Glutamatergic neuron (in vitro differentiated cells): ENCODE measurements at regions not wholly inside any gene's neighbourhood (a gene's known extent, or its start where the extent isn't known, plus 50 kb on each side); places are given as distances from the start of the nearest gene placed in this dataset.

ENCODE experiments used
- DNase-seq: peaks from one replicate; pipeline ENCODE4 v3.0.0; 2022
- H3K27ac Mint-ChIP-seq: one replicate; pipeline ENCODE4 v1.8.0; 2020; ENCODE audit warnings: mild to moderate bottlenecking, mixed read lengths, inconsistent platforms; ENCODE audit not compliant: unreplicated experiment
- H3K27me3 Mint-ChIP-seq: one replicate; pipeline ENCODE4 v1.8.0; 2020; ENCODE audit warnings: mild to moderate bottlenecking, moderate library complexity, mixed read lengths, inconsistent platforms; ENCODE audit not compliant: unreplicated experiment
- H3K36me3 Mint-ChIP-seq: one replicate; pipeline ENCODE4 v1.8.0; 2020; ENCODE audit warnings: mild to moderate bottlenecking, mixed read lengths, inconsistent platforms; ENCODE audit not compliant: unreplicated experiment
- H3K4me1 Mint-ChIP-seq: one replicate; pipeline ENCODE4 v1.8.0; 2020; ENCODE audit warnings: mild to moderate bottlenecking, low read depth, mixed read lengths, inconsistent platforms; ENCODE audit not compliant: unreplicated experiment
- H3K4me3 Mint-ChIP-seq: one replicate; pipeline ENCODE4 v1.8.0; 2020; ENCODE audit warnings: mild to moderate bottlenecking, mixed read lengths, inconsistent platforms; ENCODE audit not compliant: unreplicated experiment
- H3K9me3 Mint-ChIP-seq: one replicate; pipeline ENCODE4 v1.8.0; 2020; ENCODE audit warnings: mild to moderate bottlenecking, moderate library complexity, mixed read lengths, inconsistent platforms; ENCODE audit not compliant: unreplicated experiment
- CTCF ChIP-seq: fragments of 200-600 bp; sonication (generic); IDR thresholded peaks from one replicate; pipeline ENCODE4 v1.5.0; 2021; ENCODE audit not compliant: partially characterized antibody, unreplicated experiment

DNA sequence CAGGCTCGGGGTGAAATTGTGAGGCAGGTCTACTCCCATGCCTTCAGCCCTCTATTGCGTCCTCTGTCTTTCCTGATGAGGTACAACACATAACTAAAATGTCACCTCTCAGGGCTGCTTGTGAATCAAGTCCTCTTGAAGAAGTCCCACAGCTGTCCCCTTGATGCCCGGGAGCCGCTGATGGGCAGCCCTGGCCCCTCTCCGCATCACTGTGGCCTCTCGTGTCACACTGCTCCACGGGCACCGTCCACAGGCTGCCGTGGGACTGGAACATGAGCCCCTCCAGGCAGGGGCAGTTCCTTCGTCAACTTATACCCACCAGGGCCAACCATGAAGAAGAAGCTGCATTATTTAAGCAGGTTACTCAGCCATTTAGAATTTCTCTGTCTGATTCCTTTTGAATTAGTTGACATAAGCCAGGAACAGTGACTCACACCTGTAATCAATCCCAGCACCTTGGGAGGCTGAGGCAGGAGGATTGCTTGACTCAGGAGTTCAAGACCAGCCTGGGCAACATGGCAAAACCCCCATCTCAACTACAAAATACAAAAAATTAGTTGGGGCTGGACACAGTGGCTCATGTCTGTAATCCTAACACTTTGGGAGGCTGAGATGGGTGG, 58.5 kb upstream of the UBE3C start:
- DNase-seq, result no peak
- H3K27me3 Mint-ChIP-seq, result peaks cover 10% of the 10 kb centered on the region
- no peaks in the 10 kb centered on the region for H3K4me1 Mint-ChIP-seq
- no peak overlapping the region for H3K4me3 Mint-ChIP-seq
- H3K9me3 Mint-ChIP-seq, result peaks cover 8% of the 10 kb centered on the region
- peaks cover 7% of the 10 kb centered on the region for H3K36me3 Mint-ChIP-seq
- H3K27ac Mint-ChIP-seq, result no peak overlapping the region
- no peak for TF ChIP-seq CTCF

- TF ChIP-seq CTCF, result no peak
- Mint-ChIP-seq H3K9me3 (peaks cover 4% of the 10 kb centered on the region), H3K4me1 (no peaks in the 10 kb centered on the region), H3K36me3 (peaks cover 10% of the 10 kb centered on the region), H3K4me3 (no peak overlapping the region), H3K27ac (no peak overlapping the region), H3K27me3 (peaks cover 3% of the 10 kb centered on the region)
- no peak for DNase-seq
Observed at GRCh38 chr7:157086508-157087187, 52.1 kb upstream of the UBE3C start.

DNA sequence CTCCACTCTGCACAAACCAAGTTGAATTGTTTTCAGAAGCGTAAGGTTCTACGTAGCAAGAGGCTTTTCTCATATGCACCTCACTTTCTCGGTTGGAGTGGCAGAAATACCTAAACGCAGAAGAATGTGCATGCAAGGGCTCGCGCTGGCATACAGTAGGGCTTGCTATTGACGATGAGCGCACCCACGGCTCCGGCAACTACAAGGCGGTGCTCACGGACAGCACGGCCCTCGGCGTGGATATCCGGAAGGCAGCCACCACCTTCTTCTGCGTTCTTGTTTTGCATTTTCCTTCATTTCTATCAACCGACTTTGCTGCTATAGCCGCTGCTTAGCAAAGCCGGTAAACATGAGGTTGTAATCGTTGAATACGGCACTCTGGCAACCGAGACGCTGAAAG, 51.1 kb upstream of the UBE3C start:
- H3K4me3 Mint-ChIP-seq, result no peak overlapping the region
- no peak for DNase-seq
- H3K27ac Mint-ChIP-seq, result no peak overlapping the region
- peaks cover 1% of the 10 kb centered on the region for H3K27me3 Mint-ChIP-seq
- no peak for TF ChIP-seq CTCF
- H3K36me3 Mint-ChIP-seq, result peaks cover 16% of the 10 kb centered on the region
- peaks cover 4% of the 10 kb centered on the region for H3K9me3 Mint-ChIP-seq
- H3K4me1 Mint-ChIP-seq, result no peaks in the 10 kb centered on the region

- TF ChIP-seq CTCF, result no peak
- Mint-ChIP-seq H3K9me3 (peaks cover 3% of the 10 kb centered on the region), H3K4me1 (no peaks in the 10 kb centered on the region), H3K36me3 (peaks cover 15% of the 10 kb centered on the region), H3K27me3 (peaks cover 4% of the 10 kb centered on the region), H3K4me3 (no peak overlapping the region), H3K27ac (no peak overlapping the region)
- DNase-seq, result no peak
Observed at GRCh38 chr7:157088136-157088535, 50.6 kb upstream of the UBE3C start.
